ENCODE measurements at regions not wholly inside any gene's neighbourhood (a gene's known extent, or its start where the extent isn't known, plus 50 kb on each side); places are given as distances from the start of the nearest gene placed in this dataset.
"Not testable (repeated sequence)": the region's sequence is repeated elsewhere in the genome, so short reads cannot be mapped to it uniquely, and the experiment has no call there.

DNA sequence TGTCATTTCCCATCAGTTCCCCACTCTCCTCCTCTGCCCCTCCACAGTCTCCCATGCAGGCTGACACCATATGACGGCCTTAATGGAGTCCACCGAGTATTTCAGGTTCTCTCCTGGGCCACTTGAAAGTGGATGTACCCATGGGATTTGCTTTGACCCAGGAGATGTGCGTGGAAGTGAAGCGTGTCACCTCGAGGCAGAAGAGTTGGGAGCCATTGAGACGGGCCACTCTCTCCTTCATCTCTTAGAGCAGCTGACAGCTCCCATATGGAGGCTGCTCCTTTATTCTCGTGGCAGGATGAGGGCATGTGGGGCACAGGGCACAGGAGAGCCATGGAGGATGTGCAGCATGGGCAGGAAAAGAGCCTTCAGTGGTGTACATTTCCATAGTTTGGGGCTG is 144.7 kb upstream of the CRYM start:
- DNase-seq (ENCODE audit: low read depth, low spot score): not testable (repeated sequence)

- not testable (repeated sequence) for DNase-seq (ENCODE audit: low read depth, low spot score)
Observed at GRCh38 chr16:21404699-21405098, 126.6 kb upstream of the CRYM start.

DNA sequence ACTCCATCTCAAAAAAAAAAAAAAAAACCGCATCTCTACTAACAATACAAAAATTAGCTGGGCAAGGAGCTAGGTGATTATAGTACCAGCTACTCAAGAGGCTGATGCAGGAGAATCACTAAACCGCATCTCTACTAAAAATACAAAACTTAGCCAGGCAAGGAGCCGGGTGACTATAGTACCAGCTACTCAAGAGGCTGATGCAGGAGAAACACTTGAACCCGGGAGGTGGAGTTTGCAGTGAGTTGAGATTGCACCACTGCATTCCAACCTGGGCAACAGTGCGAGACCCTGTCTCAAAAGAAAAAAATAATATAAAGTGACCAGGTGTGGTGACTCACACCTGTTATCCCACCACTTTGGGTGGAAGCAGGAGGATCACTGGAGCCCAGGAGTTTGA is 119.8 kb upstream of the CRYM start:
- DNase-seq (ENCODE audit: low read depth, low spot score): not testable (repeated sequence)

GRCh38 chr16:21396545-21396944 is 118.5 kb upstream of the CRYM start:
- not testable (repeated sequence) for DNase-seq (ENCODE audit: low read depth, low spot score)

- not testable (repeated sequence) for DNase-seq (ENCODE audit: low read depth, low spot score)
Observed at GRCh38 chr16:21390634-21391033, 112.5 kb upstream of the CRYM start.

GRCh38 chr16:21389860-21390259 is 111.8 kb upstream of the CRYM start:
- DNase-seq (ENCODE audit: low read depth, low spot score): not testable (repeated sequence)

- not testable (repeated sequence) for DNase-seq (ENCODE audit: low read depth, low spot score)
Observed at GRCh38 chr16:21387757-21388156, 109.7 kb upstream of the CRYM start.

GRCh38 chr16:21386201-21386915 is 108.3 kb upstream of the CRYM start:
- DNase-seq (ENCODE audit: low read depth, low spot score): not testable (repeated sequence)

DNA sequence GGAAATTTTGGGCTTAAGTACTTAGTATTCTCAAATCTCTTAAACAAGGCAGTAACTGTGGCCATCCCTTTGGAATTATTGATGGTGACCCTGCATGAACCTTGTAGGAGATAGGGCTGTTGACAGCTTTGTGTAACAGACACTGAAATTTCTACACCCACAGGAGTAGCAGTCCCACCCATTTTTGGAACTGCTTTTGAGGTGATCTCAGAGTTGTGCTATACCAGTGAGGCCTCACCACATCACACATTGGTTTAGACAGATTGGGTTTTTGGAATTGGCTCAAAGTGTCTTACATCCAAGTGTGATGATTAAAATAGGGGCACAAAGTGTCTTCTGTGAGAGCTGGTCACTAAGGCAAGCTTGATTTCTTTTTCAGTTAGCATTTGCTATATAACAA is 105.6 kb upstream of the CRYM start:
- not testable (repeated sequence) for DNase-seq (ENCODE audit: low read depth, low spot score)

GRCh38 chr16:21379645-21380044 is 101.6 kb upstream of the CRYM start:
- not testable (repeated sequence) for DNase-seq (ENCODE audit: low read depth, low spot score)

GRCh38 chr16:21376196-21376899 is 98.3 kb upstream of the CRYM start:
- not testable (repeated sequence) for DNase-seq (ENCODE audit: low read depth, low spot score)

- not testable (repeated sequence) for DNase-seq (ENCODE audit: low read depth, low spot score)
Observed at GRCh38 chr16:21375334-21375733, 97.2 kb upstream of the CRYM start.

GRCh38 chr16:21373454-21373853 is 95.4 kb upstream of the CRYM start:
- DNase-seq (ENCODE audit: low read depth, low spot score): not testable (repeated sequence)

- DNase-seq (ENCODE audit: low read depth, low spot score): not testable (repeated sequence)
Observed at GRCh38 chr16:21372862-21373261, 94.8 kb upstream of the CRYM start.

DNA sequence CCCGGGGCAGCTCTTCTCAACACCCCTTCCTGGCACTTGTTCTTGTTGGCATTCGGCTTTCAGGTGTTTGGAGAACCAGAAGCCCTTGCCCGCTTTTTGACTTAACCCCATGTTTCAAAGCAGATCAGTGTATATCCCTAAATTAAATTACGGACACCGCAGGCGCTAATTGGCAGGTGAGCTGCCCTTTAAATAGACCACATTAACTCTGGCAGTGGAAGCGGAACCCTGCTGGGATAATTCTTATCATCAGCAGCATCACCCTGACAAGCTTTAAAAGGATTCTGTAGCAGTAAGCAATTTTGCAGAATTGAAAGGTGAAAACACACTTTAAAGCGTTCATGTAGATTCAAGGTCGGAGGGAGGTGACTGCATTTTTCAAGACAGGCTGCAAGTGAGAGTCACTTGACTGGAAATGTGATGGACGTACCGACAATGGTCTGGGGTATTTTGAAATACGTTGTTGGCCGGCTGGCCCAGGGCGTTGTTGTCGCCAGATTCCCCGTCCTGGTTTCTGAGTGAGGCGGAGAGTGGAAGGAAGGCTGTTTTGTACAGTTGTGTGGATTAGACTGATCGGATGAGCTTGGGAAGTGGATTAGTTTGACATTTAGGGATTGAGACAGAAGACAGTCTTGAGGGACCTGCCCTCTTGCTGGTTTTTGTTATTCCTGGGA is 94.2 kb upstream of the CRYM start:
- not testable (repeated sequence) for DNase-seq (ENCODE audit: low read depth, low spot score)

GRCh38 chr16:21370791-21371190 is 92.7 kb upstream of the CRYM start:
- DNase-seq (ENCODE audit: low read depth, low spot score): not testable (repeated sequence)

GRCh38 chr16:21368973-21369942 is 91.2 kb upstream of the CRYM start:
- DNase-seq (ENCODE audit: low read depth, low spot score): not testable (repeated sequence)

DNA sequence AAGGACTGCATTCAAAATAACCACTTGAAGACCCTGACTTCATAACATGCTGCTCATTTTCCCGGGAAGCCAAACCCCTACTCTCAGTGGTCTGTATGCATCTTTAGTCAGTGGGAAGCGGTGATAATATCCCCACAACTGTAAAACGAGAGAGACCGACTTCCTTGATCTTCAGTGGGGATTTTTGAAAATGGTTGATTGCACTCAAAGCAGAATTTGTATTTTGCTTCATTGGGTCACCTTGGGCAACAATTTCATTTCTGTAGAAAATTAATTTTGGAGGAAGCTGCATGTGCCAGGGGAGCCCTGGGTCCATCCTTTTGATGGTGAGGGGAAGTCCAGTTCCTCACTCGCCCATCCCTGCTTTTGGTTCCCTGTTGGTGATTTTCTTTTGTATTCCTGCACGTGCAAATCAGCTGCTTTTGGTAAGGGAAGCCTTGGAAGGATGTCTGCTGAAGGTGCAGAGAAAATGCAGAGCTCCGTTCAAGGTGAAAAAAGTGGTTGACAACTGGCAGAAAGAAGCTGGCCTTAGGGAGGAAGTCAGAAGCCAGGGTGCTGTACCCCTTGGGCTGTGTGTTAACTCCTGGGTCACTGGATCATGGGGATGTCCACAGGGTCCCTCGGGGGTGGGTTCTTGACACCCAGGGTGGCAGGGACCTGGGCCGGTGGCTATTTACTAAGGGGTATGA is 89.8 kb upstream of the CRYM start:
- DNase-seq (ENCODE audit: low read depth, low spot score): not testable (repeated sequence)

GRCh38 chr16:21366998-21367397 is 88.9 kb upstream of the CRYM start:
- not testable (repeated sequence) for DNase-seq (ENCODE audit: low read depth, low spot score)

GRCh38 chr16:21365541-21365940 is 87.5 kb upstream of the CRYM start:
- not testable (repeated sequence) for DNase-seq (ENCODE audit: low read depth, low spot score)

All from pulmonary artery endothelial cell (primary cell).